Lower leg skin (tissue), 3 donors: ENCODE measurements at regions not wholly inside any gene's neighbourhood (a gene's known extent, or its start where the extent isn't known, plus 50 kb on each side); places are given as distances from the start of the nearest gene placed in this dataset.

Experiments
- CTCF ChIP-seq, 3 donors: fragments of 450-650 bp; IDR thresholded peaks; one replicate each; pipeline ENCODE4 v1.5.1; 2016; ENCODE audit warnings: antibody characterized with exemption in 3 of 3, mild to moderate bottlenecking in 3 of 3, moderate library complexity in 2 of 3
- POLR2A ChIP-seq, 2 donors: fragments of 450-650 bp; IDR thresholded peaks; one replicate each; pipeline ENCODE4 v1.6.1; 2016 to 2017; ENCODE audit warnings: antibody characterized with exemption in 2 of 2, mild to moderate bottlenecking in 1 of 2, moderate library complexity in 1 of 2

- TF ChIP-seq CTCF (IDR thresholded peaks at IDR 0.05) (no peak), POLR2A (IDR thresholded peaks at IDR 0.05) (no peak)
Measured at GRCh38 chr7:54880326-54880989, 121.4 kb upstream of the SEC61G start.
